ENCODE measurements at regions not wholly inside any gene's neighbourhood (a gene's known extent, or its start where the extent isn't known, plus 50 kb on each side); places are given as distances from the start of the nearest gene placed in this dataset.

GRCh38 chr6:27053738-27054137, 193.8 kb upstream of the PRSS16 start:
- DNase-seq, result no peak

GRCh38 chr6:27056615-27057014, 190.9 kb upstream of the PRSS16 start:
- DNase-seq, result no peak

- DNase-seq, result peak; percentile 69
These were observed 187.7 kb upstream of the PRSS16 start for GRCh38 chr6:27059621-27060425.

- DNase-seq, result no peak
These were observed 186.1 kb upstream of the PRSS16 start for GRCh38 chr6:27061235-27061993.

- no peak for DNase-seq
These were observed 184.7 kb upstream of the PRSS16 start for GRCh38 chr6:27062755-27063154.

- DNase-seq, result no peak
These were observed 182.3 kb upstream of the PRSS16 start for GRCh38 chr6:27065183-27065582.

GRCh38 chr6:27066381-27066780, 181.1 kb upstream of the PRSS16 start:
- DNase-seq, result no peak

GRCh38 chr6:27066802-27067201, 180.7 kb upstream of the PRSS16 start:
- DNase-seq, result no peak

- no peak for DNase-seq
These were observed 174.1 kb upstream of the PRSS16 start for GRCh38 chr6:27073441-27073840.

- DNase-seq, result no peak
These were observed 171.4 kb upstream of the PRSS16 start for GRCh38 chr6:27076116-27076515.

GRCh38 chr6:27078734-27079357, 168.7 kb upstream of the PRSS16 start:
- DNase-seq, result peak; percentile 72

GRCh38 chr6:27081188-27081587, 166.3 kb upstream of the PRSS16 start:
- DNase-seq, result no peak

- DNase-seq, result peak; percentile 50
These were observed 165.6 kb upstream of the PRSS16 start for GRCh38 chr6:27081931-27082330.

GRCh38 chr6:27088068-27088467, 159.4 kb upstream of the PRSS16 start:
- DNase-seq, result no peak

- no peak for DNase-seq
These were observed 155.7 kb upstream of the PRSS16 start for GRCh38 chr6:27091661-27092315.

GRCh38 chr6:27092316-27092692, 155.2 kb upstream of the PRSS16 start:
- no peak for DNase-seq

- DNase-seq, result no peak
These were observed 151.6 kb upstream of the PRSS16 start for GRCh38 chr6:27095914-27096313.

- DNase-seq, result no peak
These were observed 150.5 kb upstream of the PRSS16 start for GRCh38 chr6:27096834-27097511.

GRCh38 chr6:27098956-27099355, 148.5 kb upstream of the PRSS16 start:
- DNase-seq, result no peak

- no peak for DNase-seq
These were observed 146.6 kb upstream of the PRSS16 start for GRCh38 chr6:27100921-27101320.

GRCh38 chr6:27101824-27102223, 145.7 kb upstream of the PRSS16 start:
- DNase-seq, result no peak

- no peak for DNase-seq
These were observed 141.1 kb upstream of the PRSS16 start for GRCh38 chr6:27106382-27106781.

- no peak for DNase-seq
These were observed 135.8 kb upstream of the PRSS16 start for GRCh38 chr6:27111743-27112142.

Measured in NCI-H2029 (cell line).